ENCODE measurements at regions not wholly inside any gene's neighbourhood (a gene's known extent, or its start where the extent isn't known, plus 50 kb on each side); places are given as distances from the start of the nearest gene placed in this dataset.
"Not testable (repeated sequence)": the region's sequence is repeated elsewhere in the genome, so short reads cannot be mapped to it uniquely, and the experiment has no call there.

GRCh38 chr14:105641075-105641937 is 114.9 kb downstream of the TMEM121 start:
- DNase-seq, result no peak

- not testable (repeated sequence) for DNase-seq
Measured at GRCh38 chr14:105641951-105642350, 115.6 kb downstream of the TMEM121 start.

GRCh38 chr14:105642486-105642885 is 116.1 kb downstream of the TMEM121 start:
- not testable (repeated sequence) for DNase-seq

GRCh38 chr14:105643406-105644052 is 117.1 kb downstream of the TMEM121 start:
- DNase-seq, result not testable (repeated sequence)

- not testable (repeated sequence) for DNase-seq
Measured at GRCh38 chr14:105644053-105644435, 117.7 kb downstream of the TMEM121 start.

- not testable (repeated sequence) for DNase-seq
Measured at GRCh38 chr14:105644457-105644856, 118.1 kb downstream of the TMEM121 start.

- not testable (repeated sequence) for DNase-seq
Measured at GRCh38 chr14:105644891-105645290, 118.5 kb downstream of the TMEM121 start.

GRCh38 chr14:105645389-105645788 is 119.0 kb downstream of the TMEM121 start:
- not testable (repeated sequence) for DNase-seq

GRCh38 chr14:105646175-105646574 is 119.8 kb downstream of the TMEM121 start:
- no peak for DNase-seq

- not testable (repeated sequence) for DNase-seq
Measured at GRCh38 chr14:105646711-105647281, 120.4 kb downstream of the TMEM121 start.

GRCh38 chr14:105647426-105647783 is 121.0 kb downstream of the TMEM121 start:
- DNase-seq, result not testable (repeated sequence)

- no peak for DNase-seq
Measured at GRCh38 chr14:105647784-105648608, 121.6 kb downstream of the TMEM121 start.

GRCh38 chr14:105648609-105649535 is 122.5 kb downstream of the TMEM121 start:
- DNase-seq, result not testable (repeated sequence)

- not testable (repeated sequence) for DNase-seq
Measured at GRCh38 chr14:105652317-105652716, 125.9 kb downstream of the TMEM121 start.

- not testable (repeated sequence) for DNase-seq
Measured at GRCh38 chr14:105653921-105654320, 127.5 kb downstream of the TMEM121 start.

GRCh38 chr14:105659255-105659654 is 132.9 kb downstream of the TMEM121 start:
- DNase-seq, result not testable (repeated sequence)

GRCh38 chr14:105659935-105660527 is 133.6 kb downstream of the TMEM121 start:
- no peak for DNase-seq

GRCh38 chr14:105660816-105661531 is 134.6 kb downstream of the TMEM121 start:
- DNase-seq, result no peak

GRCh38 chr14:105662043-105662442 is 135.7 kb downstream of the TMEM121 start:
- DNase-seq, result not testable (repeated sequence)

- DNase-seq, result not testable (repeated sequence)
Measured at GRCh38 chr14:105662592-105662991, 136.2 kb downstream of the TMEM121 start.
